Spleen (tissue), 11 donors: ENCODE measurements at regions not wholly inside any gene's neighbourhood (a gene's known extent, or its start where the extent isn't known, plus 50 kb on each side); places are given as distances from the start of the nearest gene placed in this dataset.

Source experiments
- DNase-seq: peaks from one replicate; pipeline ENCODE4 v3.0.0-alpha.2; 2020
- H3K27ac ChIP-seq, 8 donors: fragments of 200-600 bp; sonication (generic) in 7 of 8; 1 replicate in 4 of 8; 2 replicates in 4 of 8; pipeline versions ENCODE4 v1.5.0 to v1.8.0; 2016 to 2021; ENCODE audit warnings: inconsistent platforms in 4 of 8, mild to moderate bottlenecking in 4 of 8, moderate library complexity in 1 of 8
- H3K27me3 ChIP-seq, 7 donors: fragments of 200-600 bp; sonication (generic) in 6 of 7; replicated peaks in 1 of 7; 1 replicate in 4 of 7; 2 replicates in 3 of 7; pipeline versions ENCODE4 v1.5.0 to v1.8.0; 2016 to 2021; ENCODE audit warnings: inconsistent platforms in 3 of 7, mild to moderate bottlenecking in 1 of 7
- H3K36me3 ChIP-seq, 6 donors: fragments of 200-600 bp; sonication (generic) in 5 of 6; 1 replicate in 4 of 6; 2 replicates in 2 of 6; pipeline versions ENCODE4 v1.5.0 to v1.8.0; 2016 to 2021; ENCODE audit warnings: inconsistent platforms in 2 of 6
- H3K4me1 ChIP-seq, 6 donors: fragments of 200-600 bp; sonication (generic) in 5 of 6; 1 replicate in 3 of 6; 2 replicates in 3 of 6; pipeline versions ENCODE4 v1.5.0 to v1.8.0; 2016 to 2021; ENCODE audit warnings: inconsistent platforms in 3 of 6
- H3K4me3 ChIP-seq, 8 donors: fragments of 200-600 bp; sonication (generic) in 7 of 8; 1 replicate in 4 of 8; 2 replicates in 4 of 8; pipeline versions ENCODE4 v1.5.0 to v1.8.0; 2016 to 2021; ENCODE audit warnings: inconsistent platforms in 4 of 8, mild to moderate bottlenecking in 4 of 8, moderate library complexity in 2 of 8
- H3K9me3 ChIP-seq, 8 donors: fragments of 200-600 bp; sonication (generic) in 7 of 8; 1 replicate in 4 of 8; 2 replicates in 4 of 8; pipeline versions ENCODE4 v1.5.0 to v1.8.0; 2016 to 2021; ENCODE audit warnings: inconsistent platforms in 4 of 8
- POLR2A ChIP-seq, 3 donors: fragments of 450-650 bp; IDR thresholded peaks; one replicate each; pipeline ENCODE4 v1.5.1; 2017; ENCODE audit warnings: antibody characterized with exemption in 3 of 3, mild to moderate bottlenecking in 1 of 3
- POLR2AphosphoS5 ChIP-seq, 3 donors: sonication (generic); formaldehyde crosslinking; IDR thresholded peaks; one replicate each; pipeline ENCODE4 v1.5.1; 2017; ENCODE audit warnings: antibody characterized with exemption in 3 of 3
- WGBS, 5 donors: extraction: QIAGEN DNeasy Blood & Tissue Kit in 3 of 5; methylation state at CpG; one replicate each; pipeline versions ENCODE4 v1.1.5 to v1.1.7; 2013 to 2018; 5-methylcytosine and 5-hydroxymethylcytosine counted together
- intact Hi-C: fragments of 100-400 bp; cut with DNase I; formaldehyde crosslinking; loops from one replicate; pipeline ENCODE4 v1.15.0; 2023; ENCODE audit warnings: low total_unique reads
- TF ChIP-seq, protein P1 (sequence below), 11 experiments: fragments of 200-600 bp in 7 of 11; fragments of 450-650 bp in 4 of 11; sonication (generic) in 4 of 11; IDR thresholded peaks in 8 of 11; conservative IDR thresholded peaks in 3 of 11; 1 replicate in 7 of 11; 2 replicates in 4 of 11; pipeline versions ENCODE4 v1.4.0 to v1.8.0; 2016 to 2021; ENCODE audit warnings: antibody characterized with exemption in 11 of 11, inconsistent platforms in 4 of 11, mild to moderate bottlenecking in 1 of 11
- donor health status: healthy with polysubstance abuse.
- donor health status: DM: no; HTN: no; CAD: no; lungs with moderate emphysema.
- donor health status: DM: no; HTN: no; CAD: no.
- donor health status: Bipolar disorder and iron deficiency.
- donor health status: healthy.
- donor health status: DM: no; HTN: no; CAD: no.
- donor health status: DM: yes; HTN: yes; CAD: no.

DNA sequence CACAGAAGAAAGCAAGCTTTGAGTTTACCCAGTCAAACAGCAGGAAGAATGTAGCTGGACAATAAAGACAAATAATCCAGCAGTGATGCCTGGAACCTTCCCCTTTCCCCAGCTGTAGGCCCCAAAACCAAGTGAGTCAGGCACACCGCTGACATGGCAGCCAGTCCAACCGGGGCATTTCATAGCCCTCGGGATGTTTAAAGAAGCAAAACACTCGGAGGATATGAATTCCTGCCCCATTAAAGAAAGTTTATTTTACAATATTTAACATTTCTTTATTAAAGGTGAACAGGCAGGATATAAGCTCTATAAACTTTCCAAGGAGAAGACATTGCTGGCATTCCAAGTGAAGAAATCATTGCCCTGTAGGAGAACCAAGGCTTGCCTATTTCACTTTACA is 507.6 kb upstream of the TNP1 start:
- Histone ChIP-seq H3K9me3 (no peaks in the 10 kb centered on the region), H3K4me3 (no peak overlapping the region), H3K27ac (no peak overlapping the region), H3K27me3 (no peaks in the 10 kb centered on the region), H3K36me3 (no peaks in the 10 kb centered on the region), H3K4me1 (peaks cover 0 to 15% (median 12%) of the 10 kb centered on the region in 6 donors)
- no peak for DNase-seq
- 92 to 97% (median 95%) methylated on average over 4 of the region's 4 CpGs for WGBS, 5 donors
- no peak for TF ChIP-seq POLR2AphosphoS5 (IDR thresholded peaks at IDR 0.05)
- no peak for TF ChIP-seq POLR2A (IDR thresholded peaks at IDR 0.05)
- TF ChIP-seq, protein P1, sequence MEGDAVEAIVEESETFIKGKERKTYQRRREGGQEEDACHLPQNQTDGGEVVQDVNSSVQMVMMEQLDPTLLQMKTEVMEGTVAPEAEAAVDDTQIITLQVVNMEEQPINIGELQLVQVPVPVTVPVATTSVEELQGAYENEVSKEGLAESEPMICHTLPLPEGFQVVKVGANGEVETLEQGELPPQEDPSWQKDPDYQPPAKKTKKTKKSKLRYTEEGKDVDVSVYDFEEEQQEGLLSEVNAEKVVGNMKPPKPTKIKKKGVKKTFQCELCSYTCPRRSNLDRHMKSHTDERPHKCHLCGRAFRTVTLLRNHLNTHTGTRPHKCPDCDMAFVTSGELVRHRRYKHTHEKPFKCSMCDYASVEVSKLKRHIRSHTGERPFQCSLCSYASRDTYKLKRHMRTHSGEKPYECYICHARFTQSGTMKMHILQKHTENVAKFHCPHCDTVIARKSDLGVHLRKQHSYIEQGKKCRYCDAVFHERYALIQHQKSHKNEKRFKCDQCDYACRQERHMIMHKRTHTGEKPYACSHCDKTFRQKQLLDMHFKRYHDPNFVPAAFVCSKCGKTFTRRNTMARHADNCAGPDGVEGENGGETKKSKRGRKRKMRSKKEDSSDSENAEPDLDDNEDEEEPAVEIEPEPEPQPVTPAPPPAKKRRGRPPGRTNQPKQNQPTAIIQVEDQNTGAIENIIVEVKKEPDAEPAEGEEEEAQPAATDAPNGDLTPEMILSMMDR (IDR thresholded peaks at IDR 0.05 in 8 of 11, conservative IDR thresholded peaks at IDR 0.05 in 3 of 11): no peak
- intact Hi-C loops: no loop called here

DNA sequence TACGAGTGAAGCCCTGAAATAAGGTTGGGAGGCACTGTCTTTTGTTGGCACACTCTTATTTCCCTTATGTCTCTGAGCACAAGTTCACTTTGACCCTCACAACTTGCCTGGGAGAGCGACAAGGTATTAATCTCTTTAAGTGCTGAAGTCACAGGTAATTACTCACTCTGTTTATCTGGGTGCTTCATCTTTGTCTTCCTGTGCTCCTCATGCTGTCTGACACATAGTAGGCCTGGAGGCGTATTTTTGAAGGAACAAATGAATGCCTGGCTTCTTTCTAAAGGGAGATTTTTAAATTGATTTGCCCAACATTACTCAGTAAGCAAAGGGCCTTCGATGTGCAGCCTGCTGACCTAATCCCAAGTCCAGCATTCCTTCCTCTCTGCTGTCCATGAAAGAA is 507.1 kb upstream of the TNP1 start:
- Histone ChIP-seq H3K27ac (no peak overlapping the region), H3K27me3 (no peaks in the 10 kb centered on the region), H3K9me3 (no peaks in the 10 kb centered on the region), H3K4me1 (peaks cover 0 to 20% (median 12%) of the 10 kb centered on the region in 6 donors), H3K36me3 (no peaks in the 10 kb centered on the region), H3K4me3 (no peak overlapping the region)
- intact Hi-C loops: no loop called here
- TF ChIP-seq POLR2AphosphoS5 (IDR thresholded peaks at IDR 0.05) (no peak), POLR2A (IDR thresholded peaks at IDR 0.05) (no peak)
- TF ChIP-seq, protein P1 (IDR thresholded peaks at IDR 0.05 in 8 of 11, conservative IDR thresholded peaks at IDR 0.05 in 3 of 11): no peak
- 61 to 79% (median 76%) methylated on average over 4 of the region's 4 CpGs for WGBS, 5 donors
- no peak for DNase-seq

DNA sequence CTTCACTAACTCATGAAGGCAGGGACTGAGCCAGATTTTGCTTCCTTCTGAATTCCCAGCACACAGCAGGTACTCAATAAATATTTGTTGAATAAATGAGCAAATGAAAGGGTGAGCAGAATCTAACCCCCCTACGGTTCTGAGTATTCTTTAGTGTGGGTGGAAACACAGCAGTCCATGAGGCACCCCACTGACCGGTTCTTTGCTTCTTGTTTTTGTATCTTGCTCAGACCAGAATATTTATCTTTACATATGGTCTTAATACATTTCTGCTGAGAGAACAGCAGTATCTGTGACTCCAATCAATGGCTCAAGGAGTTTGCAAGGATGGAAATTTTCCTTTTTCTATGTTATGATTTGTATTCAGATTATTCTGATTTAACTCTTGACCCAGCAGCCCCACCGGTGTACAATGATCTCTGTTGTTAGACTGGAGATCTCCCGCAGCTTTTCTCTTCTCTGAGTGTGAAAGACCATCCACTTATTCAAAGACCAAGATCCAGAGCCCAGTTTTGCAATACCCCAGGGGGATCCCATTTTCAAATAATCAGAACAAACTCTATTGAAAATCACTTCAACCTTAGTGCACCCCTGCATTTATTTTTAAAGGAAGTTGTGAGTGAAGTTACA is 506.5 kb upstream of the TNP1 start:
- H3K36me3 ChIP-seq: no peaks in the 10 kb centered on the region
- H3K4me1 ChIP-seq: peaks cover 0 to 25% (median 14%) of the 10 kb centered on the region in 6 donors
- no peaks in the 10 kb centered on the region for H3K9me3 ChIP-seq
- no peak overlapping the region for H3K4me3 ChIP-seq
- no peaks in the 10 kb centered on the region for H3K27me3 ChIP-seq
- H3K27ac ChIP-seq: no peak overlapping the region
- intact Hi-C loops: no loop called here
- DNase-seq: no peak
- 85 to 94% (median 90%) methylated on average over 4 of the region's 4 CpGs for whole genome bisulfite sequencing, 5 donors
- TF ChIP-seq, protein P1 (IDR thresholded peaks at IDR 0.05 in 8 of 11, conservative IDR thresholded peaks at IDR 0.05 in 3 of 11): no peak
- no peak for TF ChIP-seq POLR2A (IDR thresholded peaks at IDR 0.05)
- TF ChIP-seq POLR2AphosphoS5 (IDR thresholded peaks at IDR 0.05): no peak

DNA sequence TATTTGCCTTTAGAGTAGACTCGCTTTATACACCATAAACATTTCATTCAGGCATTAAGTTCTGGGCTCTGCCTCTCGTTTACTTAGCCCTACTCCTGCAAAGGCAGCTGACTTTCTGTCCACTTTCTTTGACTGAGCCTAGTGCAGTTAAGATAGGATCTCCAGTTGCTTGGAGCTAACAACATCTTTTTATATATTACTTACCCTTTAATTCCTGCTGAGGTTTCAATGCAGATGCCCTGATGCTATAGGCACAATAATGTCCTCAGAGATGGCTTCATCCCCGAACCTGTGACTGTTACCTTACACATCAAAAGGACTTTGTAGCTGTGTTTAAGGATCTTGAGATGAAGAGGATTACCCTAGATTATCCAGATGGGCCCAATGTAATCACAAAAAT is 505.8 kb upstream of the TNP1 start:
- WGBS, 5 donors: 67 to 93% (median 87%) methylated on average over 3 of the region's 3 CpGs
- Histone ChIP-seq H3K4me1 (peaks cover 0 to 33% (median 16%) of the 10 kb centered on the region in 6 donors), H3K27ac (no peak overlapping the region), H3K9me3 (no peaks in the 10 kb centered on the region), H3K36me3 (no peaks in the 10 kb centered on the region), H3K4me3 (no peak overlapping the region), H3K27me3 (no peaks in the 10 kb centered on the region)
- DNase-seq: no peak
- intact Hi-C loops: no loop called here
- TF ChIP-seq POLR2AphosphoS5 (IDR thresholded peaks at IDR 0.05): no peak
- TF ChIP-seq POLR2A (IDR thresholded peaks at IDR 0.05): no peak
- TF ChIP-seq, protein P1 (IDR thresholded peaks at IDR 0.05 in 8 of 11, conservative IDR thresholded peaks at IDR 0.05 in 3 of 11): no peak
